Activated naive CD8-positive, alpha-beta T cell treated with anti-CD3 and anti-CD28 coated beads, Interleukin-2, amount 10 ng/mL, durations not matched to agents 7 days and 5 days (primary cell): ENCODE measurements at regions not wholly inside any gene's neighbourhood (a gene's known extent, or its start where the extent isn't known, plus 50 kb on each side); places are given as distances from the start of the nearest gene placed in this dataset.

Experiments
- ATAC-seq: fragments of 150-1000 bp; cut with Tn5 transposase; one replicate; pipeline ENCODE4 v1.10.0; 2021; ENCODE audit warnings: low read depth, moderate library complexity
- POLR2A ChIA-PET: fragments of 350-600 bp; sonication (Branson Sonifier 250); formaldehyde crosslinking; loops from one replicate; lab custom pipeline; 2021; ENCODE audit warnings: antibody characterized with exemption; lab: Charles Lee
- DNase-seq: peaks from one replicate; pipeline ENCODE4 v3.0.0; 2021
- H3K27ac Mint-ChIP-seq: one replicate; pipeline ENCODE4 v1.8.0; 2022; ENCODE audit warnings: mild to moderate bottlenecking, mixed read lengths
- H3K27me3 Mint-ChIP-seq: one replicate; pipeline ENCODE4 v1.8.0; 2022; ENCODE audit warnings: mild to moderate bottlenecking, moderate library complexity, mixed read lengths
- H3K36me3 Mint-ChIP-seq: one replicate; pipeline ENCODE4 v1.8.0; 2021; ENCODE audit warnings: mild to moderate bottlenecking, mixed read lengths
- H3K4me1 Mint-ChIP-seq: one replicate; pipeline ENCODE4 v1.8.0; 2021; ENCODE audit warnings: mixed read lengths
- H3K4me3 Mint-ChIP-seq: one replicate; pipeline ENCODE4 v1.8.0; 2022; ENCODE audit warnings: mild to moderate bottlenecking, moderate library complexity, mixed read lengths
- H3K9me3 Mint-ChIP-seq: one replicate; pipeline ENCODE4 v1.8.0; 2021; ENCODE audit warnings: mixed read lengths

GRCh38 chr3:72487946-72488737 lies 360.1 kb downstream of the SHQ1 start:
- no peak overlapping the region for H3K4me3 Mint-ChIP-seq
- DNase-seq (no peak), ATAC-seq (no peak)
- H3K9me3 Mint-ChIP-seq, result no peaks in the 10 kb centered on the region
- H3K36me3 Mint-ChIP-seq, result no peaks in the 10 kb centered on the region
- H3K27me3 Mint-ChIP-seq, result no peaks in the 10 kb centered on the region
- no peak overlapping the region for H3K27ac Mint-ChIP-seq
- peaks cover 2% of the 10 kb centered on the region for H3K4me1 Mint-ChIP-seq
- POLR2A ChIA-PET, result no interaction called here

- Mint-ChIP-seq H3K4me3 (no peak overlapping the region), H3K27ac (no peak overlapping the region), H3K36me3 (peaks cover 2% of the 10 kb centered on the region), H3K9me3 (no peaks in the 10 kb centered on the region), H3K4me1 (peaks cover 7% of the 10 kb centered on the region), H3K27me3 (no peaks in the 10 kb centered on the region)
- DNase-seq (no peak), ATAC-seq (no peak)
- POLR2A ChIA-PET, result no interaction called here
Observed at GRCh38 chr3:72487078-72487765, 361.0 kb downstream of the SHQ1 start.

GRCh38 chr3:72485641-72486040 lies 362.6 kb downstream of the SHQ1 start:
- DNase-seq (no peak), ATAC-seq (no peak)
- POLR2A ChIA-PET, result no interaction called here
- Mint-ChIP-seq H3K27me3 (no peaks in the 10 kb centered on the region), H3K36me3 (peaks cover 2% of the 10 kb centered on the region), H3K9me3 (no peaks in the 10 kb centered on the region), H3K27ac (no peak overlapping the region), H3K4me1 (peaks cover 7% of the 10 kb centered on the region), H3K4me3 (no peak overlapping the region)

GRCh38 chr3:72483554-72484104 lies 364.6 kb downstream of the SHQ1 start:
- Mint-ChIP-seq H3K27ac (no peak overlapping the region), H3K4me3 (no peak overlapping the region), H3K36me3 (peaks cover 2% of the 10 kb centered on the region), H3K27me3 (no peaks in the 10 kb centered on the region), H3K9me3 (no peaks in the 10 kb centered on the region), H3K4me1 (peaks cover 9% of the 10 kb centered on the region)
- POLR2A ChIA-PET, result interaction anchor here (0.7 to 1.1 kb wide), 2 partner anchors 37 to 514 kb away, joined by 3 to 4 read pairs; partner anchors contain the start of gene RYBP
- ATAC-seq (no peak), DNase-seq (no peak)

GRCh38 chr3:72482589-72483321 lies 365.5 kb downstream of the SHQ1 start:
- POLR2A ChIA-PET, result interaction anchor here (0.6 to 1.1 kb wide), 3 partner anchors 36 to 758 kb away, joined by 3 to 6 read pairs (median 4); partner anchors contain the start of gene RYBP
- H3K27me3 Mint-ChIP-seq, result no peaks in the 10 kb centered on the region
- peak overlapping the region; percentile 61 for H3K27ac Mint-ChIP-seq
- peak overlapping the region; percentile 79 for H3K4me3 Mint-ChIP-seq
- ATAC-seq (peak; percentile 81), DNase-seq (peak; percentile 49)
- peaks cover 2% of the 10 kb centered on the region for H3K36me3 Mint-ChIP-seq
- H3K9me3 Mint-ChIP-seq, result no peaks in the 10 kb centered on the region
- peaks cover 9% of the 10 kb centered on the region for H3K4me1 Mint-ChIP-seq

GRCh38 chr3:72481542-72481941 lies 366.7 kb downstream of the SHQ1 start:
- no peaks in the 10 kb centered on the region for H3K9me3 Mint-ChIP-seq
- H3K27me3 Mint-ChIP-seq, result no peaks in the 10 kb centered on the region
- H3K4me1 Mint-ChIP-seq, result peaks cover 10% of the 10 kb centered on the region
- POLR2A ChIA-PET, result no interaction called here
- DNase-seq (no peak), ATAC-seq (no peak)
- H3K36me3 Mint-ChIP-seq, result peaks cover 2% of the 10 kb centered on the region
- H3K27ac Mint-ChIP-seq, result no peak overlapping the region
- no peak overlapping the region for H3K4me3 Mint-ChIP-seq

GRCh38 chr3:72480366-72480765 lies 367.9 kb downstream of the SHQ1 start:
- Mint-ChIP-seq H3K4me3 (no peak overlapping the region), H3K9me3 (no peaks in the 10 kb centered on the region), H3K27me3 (no peaks in the 10 kb centered on the region), H3K36me3 (peaks cover 2% of the 10 kb centered on the region), H3K27ac (no peak overlapping the region), H3K4me1 (peaks cover 10% of the 10 kb centered on the region)
- ATAC-seq (no peak), DNase-seq (no peak)
- POLR2A ChIA-PET, result no interaction called here

GRCh38 chr3:72479651-72480215 lies 368.5 kb downstream of the SHQ1 start:
- peaks cover 2% of the 10 kb centered on the region for H3K36me3 Mint-ChIP-seq
- H3K9me3 Mint-ChIP-seq, result no peaks in the 10 kb centered on the region
- POLR2A ChIA-PET, result no interaction called here
- H3K27me3 Mint-ChIP-seq, result no peaks in the 10 kb centered on the region
- ATAC-seq (no peak), DNase-seq (no peak)
- peaks cover 12% of the 10 kb centered on the region for H3K4me1 Mint-ChIP-seq
- no peak overlapping the region for H3K27ac Mint-ChIP-seq
- no peak overlapping the region for H3K4me3 Mint-ChIP-seq

- H3K9me3 Mint-ChIP-seq, result no peaks in the 10 kb centered on the region
- POLR2A ChIA-PET, result no interaction called here
- no peaks in the 10 kb centered on the region for H3K27me3 Mint-ChIP-seq
- peaks cover 8% of the 10 kb centered on the region for H3K4me1 Mint-ChIP-seq
- H3K27ac Mint-ChIP-seq, result no peak overlapping the region
- no peak for ATAC-seq
- no peak overlapping the region for H3K4me3 Mint-ChIP-seq
- no peaks in the 10 kb centered on the region for H3K36me3 Mint-ChIP-seq
- no peak for DNase-seq
Observed at GRCh38 chr3:72476139-72476483, 372.1 kb downstream of the SHQ1 start.

GRCh38 chr3:72475258-72476138 lies 372.7 kb downstream of the SHQ1 start:
- ATAC-seq (no peak), DNase-seq (no peak)
- H3K4me3 Mint-ChIP-seq, result no peak overlapping the region
- H3K27ac Mint-ChIP-seq, result no peak overlapping the region
- H3K36me3 Mint-ChIP-seq, result no peaks in the 10 kb centered on the region
- H3K9me3 Mint-ChIP-seq, result no peaks in the 10 kb centered on the region
- POLR2A ChIA-PET, result no interaction called here
- peaks cover 8% of the 10 kb centered on the region for H3K4me1 Mint-ChIP-seq
- no peaks in the 10 kb centered on the region for H3K27me3 Mint-ChIP-seq

GRCh38 chr3:72474775-72475174 lies 373.5 kb downstream of the SHQ1 start:
- POLR2A ChIA-PET, result no interaction called here
- no peak for DNase-seq
- no peaks in the 10 kb centered on the region for H3K36me3 Mint-ChIP-seq
- H3K9me3 Mint-ChIP-seq, result no peaks in the 10 kb centered on the region
- H3K27ac Mint-ChIP-seq, result no peak overlapping the region
- peaks cover 6% of the 10 kb centered on the region for H3K4me1 Mint-ChIP-seq
- no peak overlapping the region for H3K4me3 Mint-ChIP-seq
- no peak for ATAC-seq
- no peaks in the 10 kb centered on the region for H3K27me3 Mint-ChIP-seq

- Mint-ChIP-seq H3K27me3 (no peaks in the 10 kb centered on the region), H3K9me3 (no peaks in the 10 kb centered on the region), H3K36me3 (peaks cover 1% of the 10 kb centered on the region), H3K27ac (no peak overlapping the region), H3K4me3 (no peak overlapping the region), H3K4me1 (peaks cover 6% of the 10 kb centered on the region)
- POLR2A ChIA-PET, result no interaction called here
- ATAC-seq (no peak), DNase-seq (no peak)
Observed at GRCh38 chr3:72473156-72473555, 375.1 kb downstream of the SHQ1 start.
